ENCODE measurements at regions not wholly inside any gene's neighbourhood (a gene's known extent, or its start where the extent isn't known, plus 50 kb on each side); places are given as distances from the start of the nearest gene placed in this dataset.

DNA sequence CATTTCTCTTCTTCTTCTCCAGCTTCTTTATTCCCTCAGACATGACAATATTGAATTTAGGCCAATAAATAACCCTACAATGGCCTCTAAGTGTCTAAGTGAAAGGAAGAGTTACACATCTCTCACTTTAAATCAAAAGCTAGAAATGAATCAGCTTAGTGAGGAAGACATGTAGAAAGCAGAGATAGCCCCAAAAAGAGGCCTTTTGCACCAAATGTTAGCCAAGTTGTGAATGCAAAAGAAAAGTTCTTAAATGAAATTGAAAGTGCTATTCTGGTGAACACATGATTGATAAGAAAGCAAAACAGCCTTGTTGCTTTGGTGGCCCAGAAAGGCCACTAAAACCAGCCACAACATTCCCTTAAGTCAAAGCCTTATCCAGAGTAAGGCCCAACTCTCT is 146.2 kb upstream of the HHIP start:
- Histone ChIP-seq H3K27ac (no peak overlapping the region), H3K36me3 (replicated peaks in 1 of 2; ENCODE audit: insufficient read depth in 1 of 2, low read depth in 2 of 2) (no peaks in the 10 kb centered on the region), H3K27me3 (no peaks in the 10 kb centered on the region), H3K4me1 (no peaks in the 10 kb centered on the region), H3K4me3 (no peak overlapping the region), H3K9me3 (no peaks in the 10 kb centered on the region)
- TF ChIP-seq, protein P1, sequence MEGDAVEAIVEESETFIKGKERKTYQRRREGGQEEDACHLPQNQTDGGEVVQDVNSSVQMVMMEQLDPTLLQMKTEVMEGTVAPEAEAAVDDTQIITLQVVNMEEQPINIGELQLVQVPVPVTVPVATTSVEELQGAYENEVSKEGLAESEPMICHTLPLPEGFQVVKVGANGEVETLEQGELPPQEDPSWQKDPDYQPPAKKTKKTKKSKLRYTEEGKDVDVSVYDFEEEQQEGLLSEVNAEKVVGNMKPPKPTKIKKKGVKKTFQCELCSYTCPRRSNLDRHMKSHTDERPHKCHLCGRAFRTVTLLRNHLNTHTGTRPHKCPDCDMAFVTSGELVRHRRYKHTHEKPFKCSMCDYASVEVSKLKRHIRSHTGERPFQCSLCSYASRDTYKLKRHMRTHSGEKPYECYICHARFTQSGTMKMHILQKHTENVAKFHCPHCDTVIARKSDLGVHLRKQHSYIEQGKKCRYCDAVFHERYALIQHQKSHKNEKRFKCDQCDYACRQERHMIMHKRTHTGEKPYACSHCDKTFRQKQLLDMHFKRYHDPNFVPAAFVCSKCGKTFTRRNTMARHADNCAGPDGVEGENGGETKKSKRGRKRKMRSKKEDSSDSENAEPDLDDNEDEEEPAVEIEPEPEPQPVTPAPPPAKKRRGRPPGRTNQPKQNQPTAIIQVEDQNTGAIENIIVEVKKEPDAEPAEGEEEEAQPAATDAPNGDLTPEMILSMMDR (IDR thresholded peaks at IDR 0.05), result no peak
- TF ChIP-seq POLR2A (IDR thresholded peaks at IDR 0.05), result no peak
- DNase-seq, result no peak
- ATAC-seq, result no peak
- intact Hi-C loops (cut with DNase I), result no loop called here

GRCh38 chr4:144501231-144501780 is 144.7 kb upstream of the HHIP start:
- no peaks in the 10 kb centered on the region for H3K4me1 ChIP-seq
- 88 to 96% methylated on average over 1 of the region's 1 CpG for WGBS, 2 donors
- ATAC-seq (no peak), DNase-seq (no peak)
- TF ChIP-seq POLR2A (IDR thresholded peaks at IDR 0.05), result no peak
- TF ChIP-seq, protein P1 (IDR thresholded peaks at IDR 0.05), result no peak
- H3K27ac ChIP-seq, result no peak overlapping the region
- intact Hi-C loops (cut with DNase I), result no loop called here
- H3K27me3 ChIP-seq, result no peaks in the 10 kb centered on the region
- H3K4me3 ChIP-seq, result no peak overlapping the region
- H3K36me3 ChIP-seq (replicated peaks in 1 of 2; ENCODE audit: insufficient read depth in 1 of 2, low read depth in 2 of 2), result no peaks in the 10 kb centered on the region
- H3K9me3 ChIP-seq, result no peaks in the 10 kb centered on the region

- H3K27me3 ChIP-seq, result no peaks in the 10 kb centered on the region
- no peaks in the 10 kb centered on the region for H3K4me1 ChIP-seq
- no peak overlapping the region for H3K4me3 ChIP-seq
- no peak for ATAC-seq
- no peaks in the 10 kb centered on the region for H3K36me3 ChIP-seq (replicated peaks in 1 of 2; ENCODE audit: insufficient read depth in 1 of 2, low read depth in 2 of 2)
- no peak for DNase-seq
- no peaks in the 10 kb centered on the region for H3K9me3 ChIP-seq
- intact Hi-C loops (cut with DNase I), result no loop called here
- no peak overlapping the region for H3K27ac ChIP-seq
- WGBS, 2 donors, result 68% methylated on average over 4 of the region's 4 CpGs
- TF ChIP-seq, protein P1 (IDR thresholded peaks at IDR 0.05), result no peak
- no peak for TF ChIP-seq POLR2A (IDR thresholded peaks at IDR 0.05)
Measured at GRCh38 chr4:144504883-144505282, 141.1 kb upstream of the HHIP start.

- no peak overlapping the region for H3K27ac ChIP-seq
- no peak for ATAC-seq
- H3K4me1 ChIP-seq, result no peaks in the 10 kb centered on the region
- no peak for DNase-seq
- TF ChIP-seq POLR2A (IDR thresholded peaks at IDR 0.05), result no peak
- TF ChIP-seq, protein P1 (IDR thresholded peaks at IDR 0.05), result no peak
- H3K27me3 ChIP-seq, result no peaks in the 10 kb centered on the region
- intact Hi-C loops (cut with DNase I), result no loop called here
- no peaks in the 10 kb centered on the region for H3K36me3 ChIP-seq (replicated peaks in 1 of 2; ENCODE audit: insufficient read depth in 1 of 2, low read depth in 2 of 2)
- H3K9me3 ChIP-seq, result no peaks in the 10 kb centered on the region
- no peak overlapping the region for H3K4me3 ChIP-seq
- WGBS, 2 donors, result 47 to 64% methylated on average over 3 of the region's 3 CpGs
Measured at GRCh38 chr4:144507311-144508101, 138.4 kb upstream of the HHIP start.

Measured in body of pancreas (tissue), 4 donors.